SH-SY5Y (cell line): ENCODE measurements at regions not wholly inside any gene's neighbourhood (a gene's known extent, or its start where the extent isn't known, plus 50 kb on each side); places are given as distances from the start of the nearest gene placed in this dataset.

ENCODE experiments used
- GATA2 ChIP-seq: IDR thresholded peaks from 2 replicates; pipeline ENCODE4 v1.6.1; 2011; ENCODE audit warnings: mild to moderate bottlenecking, low read depth, low read length
- GATA3 ChIP-seq: IDR thresholded peaks from 2 replicates; pipeline ENCODE4 v1.6.1; 2011; ENCODE audit warnings: low read depth, mild to moderate bottlenecking, low read length, moderate library complexity

- TF ChIP-seq GATA2 (no peak), GATA3 (no peak)
Observed at GRCh38 chr17:22599322-22599721, 907.0 kb downstream of the KCNJ18 start.
